ENCODE measurements at regions not wholly inside any gene's neighbourhood (a gene's known extent, or its start where the extent isn't known, plus 50 kb on each side); places are given as distances from the start of the nearest gene placed in this dataset.
"Not testable (repeated sequence)": the region's sequence is repeated elsewhere in the genome, so short reads cannot be mapped to it uniquely, and the experiment has no call there.

DNA sequence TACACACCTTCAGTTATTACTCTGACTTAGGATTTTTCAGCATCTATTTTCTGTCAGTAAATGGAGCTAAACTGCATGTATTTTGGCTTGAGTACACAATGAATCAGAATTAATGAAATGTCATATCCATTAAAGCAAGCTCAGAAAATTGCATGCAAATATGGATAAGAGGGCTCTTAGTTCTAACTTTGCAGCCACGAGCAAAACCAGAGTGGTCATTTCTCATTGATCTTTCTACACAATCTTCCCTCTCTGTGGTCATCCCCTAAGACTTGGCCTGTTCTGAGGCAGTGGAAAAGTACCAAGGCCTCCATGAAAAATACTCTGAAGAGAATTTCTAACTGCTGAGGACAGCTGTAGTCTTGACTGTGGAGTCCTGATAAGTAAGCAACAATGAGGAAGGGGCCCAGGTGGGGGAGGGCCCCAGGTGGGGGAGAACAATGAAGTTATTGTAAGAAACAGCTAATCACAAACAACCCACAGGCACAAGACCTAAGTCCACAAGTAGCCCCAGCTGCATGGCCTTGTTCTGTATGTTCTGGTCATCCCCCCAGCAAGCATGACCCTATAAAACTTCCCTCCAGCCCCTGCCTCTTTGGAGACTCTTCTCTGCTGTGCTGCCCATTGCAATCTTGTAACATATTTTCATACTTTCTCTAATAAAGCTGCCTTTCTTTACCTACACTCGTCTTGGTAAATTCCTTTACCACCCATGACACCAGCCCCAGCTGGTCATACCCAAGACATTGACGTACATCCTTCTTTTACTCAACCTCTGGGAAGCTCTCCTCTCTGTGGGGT, 230.3 kb downstream of the TDRD15 start:
- DNase-seq, result no peak

GRCh38 chr2:21356086-21356856, 232.5 kb downstream of the TDRD15 start:
- no peak for DNase-seq

DNA sequence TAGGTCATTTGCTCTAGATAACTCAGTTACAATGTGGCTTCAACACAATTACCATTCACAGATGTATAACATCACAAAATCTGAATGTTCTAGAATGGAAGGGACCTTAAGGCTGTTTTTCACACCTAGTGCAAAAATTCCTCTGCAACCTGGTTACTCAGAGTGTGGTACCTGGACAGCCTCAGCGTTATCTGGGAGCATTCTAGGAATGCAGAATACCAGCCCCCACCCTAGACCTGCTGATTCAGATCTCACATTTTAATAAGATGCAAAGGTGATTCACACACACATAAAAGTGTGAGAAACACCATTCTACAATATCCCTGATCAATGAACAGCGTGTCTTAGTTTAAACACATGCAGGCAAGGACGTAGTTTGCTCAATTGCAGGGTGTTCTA, 233.1 kb downstream of the TDRD15 start:
- no peak for DNase-seq

DNA sequence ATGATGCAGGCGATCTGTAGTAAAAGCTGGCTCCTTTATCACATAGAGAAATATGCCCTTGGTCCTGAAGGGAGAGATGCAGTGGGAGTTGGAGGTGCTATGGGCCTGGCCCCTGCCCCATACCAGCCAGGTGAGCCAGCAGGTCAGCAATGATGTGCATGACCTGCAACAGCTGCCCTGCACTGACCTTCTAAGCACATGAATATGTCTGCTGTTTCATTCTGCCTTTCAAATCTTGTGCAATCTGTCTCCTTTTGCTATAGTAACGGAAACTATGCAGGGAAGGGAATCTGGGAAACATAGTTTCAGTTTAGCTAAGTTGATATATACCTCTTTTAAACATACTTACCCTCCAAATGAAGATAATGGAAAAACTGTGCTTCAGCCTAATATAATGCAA, 235.2 kb downstream of the TDRD15 start:
- DNase-seq, result no peak

GRCh38 chr2:21361384-21361783, 237.6 kb downstream of the TDRD15 start:
- no peak for DNase-seq

GRCh38 chr2:21361957-21362486, 238.3 kb downstream of the TDRD15 start:
- DNase-seq, result no peak

DNA sequence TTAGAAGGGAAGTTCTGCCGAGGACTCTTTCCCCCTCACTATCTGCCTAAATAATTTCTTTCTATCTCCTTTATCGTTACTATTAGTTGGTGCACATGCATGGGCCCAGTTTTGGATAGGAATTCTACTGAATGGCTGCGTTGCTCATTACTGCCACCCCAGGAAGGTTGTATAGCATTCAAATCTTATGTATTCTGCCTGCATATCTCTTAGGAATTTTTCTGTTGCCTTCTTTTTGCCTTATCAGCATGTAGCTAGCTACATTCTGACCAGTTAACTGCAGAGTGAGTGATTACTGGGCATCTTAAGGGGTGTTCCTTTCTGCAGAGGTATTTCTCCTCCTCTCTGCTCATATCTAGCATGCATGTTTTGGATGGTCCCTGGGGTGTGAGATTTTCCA, 239.6 kb downstream of the TDRD15 start:
- DNase-seq, result no peak

GRCh38 chr2:21367421-21367820, 243.7 kb downstream of the TDRD15 start:
- DNase-seq, result no peak

DNA sequence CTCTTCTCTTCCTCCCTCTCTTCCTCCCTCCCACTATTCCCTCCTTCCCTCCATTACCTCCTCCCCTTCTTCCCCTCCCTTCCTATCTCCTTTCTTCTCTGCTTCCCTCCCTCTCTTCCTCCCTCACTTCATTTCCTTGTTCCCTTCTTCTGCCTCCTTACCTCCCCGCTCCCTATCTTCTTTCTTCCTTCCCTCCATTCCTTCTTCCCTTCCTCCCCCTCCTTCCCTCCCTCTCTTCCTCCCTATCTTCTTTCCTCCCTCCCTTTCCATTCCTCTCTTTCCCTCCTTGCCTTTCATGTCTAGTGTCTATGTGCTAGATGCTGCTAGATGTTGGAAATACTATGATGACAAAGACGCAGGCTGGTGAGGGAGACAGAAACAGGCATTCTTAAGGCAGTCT, 246.0 kb downstream of the TDRD15 start:
- DNase-seq, result no peak

DNA sequence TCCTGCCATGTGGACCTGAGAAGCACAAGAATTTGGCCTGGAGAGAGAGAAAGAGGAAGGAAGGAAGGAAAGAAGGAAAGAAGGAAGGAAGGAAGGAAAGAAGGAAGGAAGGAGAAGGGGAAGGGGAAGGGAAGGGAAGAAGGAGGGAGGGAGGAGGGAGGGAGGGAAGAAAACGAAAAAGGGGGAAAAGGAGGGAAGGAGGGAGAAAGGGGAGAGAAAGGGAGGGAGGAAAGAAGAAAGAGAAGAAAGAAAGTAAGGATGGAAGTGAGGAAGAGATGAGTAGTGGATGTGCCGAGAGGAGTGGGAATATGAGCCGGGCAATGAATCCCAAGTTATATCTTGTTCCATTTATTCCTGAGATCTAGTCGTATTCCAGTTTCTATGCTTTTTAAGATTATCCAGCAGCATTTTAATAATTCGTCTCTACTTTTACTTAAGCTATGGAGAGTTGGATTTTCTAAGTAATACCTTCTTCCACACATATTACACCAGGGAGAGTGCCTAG, 247.8 kb downstream of the TDRD15 start:
- no peak for DNase-seq

DNA sequence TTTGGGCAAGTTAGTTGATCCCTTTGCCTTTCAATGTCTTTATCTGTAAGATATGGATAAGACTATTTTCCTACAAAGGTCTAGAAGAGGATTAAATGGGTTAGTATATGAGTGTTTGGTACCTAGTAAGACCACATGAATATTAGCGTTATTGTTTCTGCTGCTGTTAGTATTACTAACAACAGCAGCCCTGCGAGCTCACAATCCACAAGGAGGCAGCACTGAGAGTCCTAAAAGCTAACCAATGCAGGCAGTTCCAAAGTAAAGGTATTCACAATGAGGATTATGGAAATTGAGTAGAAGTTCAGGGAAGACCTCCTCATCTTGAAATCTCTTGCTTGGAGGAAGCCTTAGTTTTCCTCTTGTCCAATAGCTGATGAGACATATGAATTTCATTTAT, 248.9 kb downstream of the TDRD15 start:
- no peak for DNase-seq

DNA sequence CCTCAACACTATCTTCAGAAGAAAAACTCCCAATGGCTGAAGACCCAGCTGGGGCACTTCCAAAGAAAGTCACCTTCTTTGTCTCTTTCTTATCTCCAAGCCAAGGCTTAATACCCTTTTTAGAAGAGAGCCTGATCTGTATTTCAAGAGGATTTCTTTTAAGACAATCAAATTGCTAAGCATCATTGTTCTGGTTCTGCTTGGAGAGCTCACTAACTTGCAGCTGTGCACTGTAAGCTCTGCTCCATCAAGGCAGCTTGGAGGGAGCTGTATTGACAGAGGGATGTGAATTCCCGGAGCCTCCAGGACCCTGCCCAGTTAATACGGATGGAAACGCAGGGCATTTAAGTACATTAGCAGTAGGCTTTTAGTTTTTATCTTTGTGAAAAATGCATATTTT, 253.1 kb downstream of the TDRD15 start:
- DNase-seq, result no peak

DNA sequence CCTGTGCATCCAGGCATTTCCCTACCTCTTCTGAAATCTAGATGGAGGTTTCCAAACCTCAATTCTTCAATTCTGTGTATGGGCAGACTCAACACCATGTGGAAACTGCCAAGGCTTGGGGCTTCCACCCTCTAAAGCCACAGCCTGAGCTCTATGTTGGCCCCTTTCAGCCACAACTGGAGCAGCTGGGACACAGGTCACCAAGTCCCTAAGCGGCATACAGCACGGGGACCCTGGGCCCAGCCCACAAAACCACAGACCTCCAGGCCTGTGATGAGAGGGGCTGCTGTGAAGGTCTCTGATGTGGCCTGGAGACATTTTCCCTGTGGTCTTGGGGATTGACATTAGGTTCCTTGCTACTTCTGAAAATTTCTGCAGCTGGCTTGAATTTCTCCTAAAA, 255.4 kb downstream of the TDRD15 start:
- no peak for DNase-seq

GRCh38 chr2:21379668-21380067, 255.9 kb downstream of the TDRD15 start:
- DNase-seq, result not testable (repeated sequence)

DNA sequence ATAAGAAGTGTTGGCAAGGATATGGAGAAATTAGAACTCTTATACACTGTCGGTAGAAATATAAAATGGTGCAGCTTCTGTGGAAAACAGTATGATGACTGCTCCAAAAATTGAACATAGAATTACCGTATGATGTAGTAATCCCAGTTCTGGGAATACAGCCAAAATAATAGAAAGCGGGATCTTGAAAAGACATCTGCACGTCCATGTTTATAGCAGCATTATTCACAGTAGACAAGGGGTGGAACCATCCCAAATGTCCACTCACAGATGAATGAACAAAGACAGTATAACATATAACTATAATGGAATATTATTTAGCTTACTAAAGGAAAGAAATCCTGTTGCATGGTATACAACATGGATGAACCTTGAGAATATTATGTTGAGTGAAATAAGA, 257.7 kb downstream of the TDRD15 start:
- no peak for DNase-seq

GRCh38 chr2:21382701-21383520, 259.1 kb downstream of the TDRD15 start:
- no peak for DNase-seq

DNA sequence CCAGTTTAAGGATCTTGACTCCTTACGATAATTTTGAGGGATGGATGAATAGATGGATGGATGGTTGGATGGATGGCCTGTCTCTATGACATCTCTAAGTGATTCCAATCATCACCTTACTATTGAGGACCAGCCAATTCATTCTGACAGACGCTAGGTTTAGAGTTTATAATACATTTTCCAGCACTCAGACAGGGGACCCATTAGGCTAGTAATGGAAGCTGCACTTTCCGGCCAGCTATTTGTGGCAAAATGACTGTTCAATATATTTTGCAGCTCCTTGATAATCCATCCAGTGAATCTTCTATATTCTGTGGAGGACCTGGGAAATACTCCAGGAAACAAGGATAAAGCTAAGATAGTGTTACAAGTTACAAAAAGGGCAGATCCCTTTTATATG, 262.9 kb downstream of the TDRD15 start:
- DNase-seq, result no peak

DNA sequence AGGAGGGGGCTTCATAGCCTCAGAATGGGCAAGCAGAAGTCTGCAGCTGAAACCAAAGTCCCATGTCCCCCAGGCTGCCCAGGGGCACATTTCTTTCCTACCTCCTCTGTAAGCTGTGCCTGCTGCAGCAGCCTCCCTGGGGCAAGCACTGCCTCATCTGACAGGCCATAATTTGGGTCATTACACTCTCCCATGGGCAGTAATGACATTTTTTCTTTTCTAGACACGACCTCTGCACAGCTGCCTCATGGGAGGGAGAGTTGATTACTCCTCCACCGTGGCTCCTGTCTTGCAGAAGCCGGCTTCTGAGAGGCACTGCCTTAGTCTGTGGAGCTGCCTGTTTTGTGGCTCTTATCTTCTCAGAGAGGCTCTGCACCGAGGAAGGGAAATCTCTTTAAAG, 268.9 kb downstream of the TDRD15 start:
- no peak for DNase-seq

DNA sequence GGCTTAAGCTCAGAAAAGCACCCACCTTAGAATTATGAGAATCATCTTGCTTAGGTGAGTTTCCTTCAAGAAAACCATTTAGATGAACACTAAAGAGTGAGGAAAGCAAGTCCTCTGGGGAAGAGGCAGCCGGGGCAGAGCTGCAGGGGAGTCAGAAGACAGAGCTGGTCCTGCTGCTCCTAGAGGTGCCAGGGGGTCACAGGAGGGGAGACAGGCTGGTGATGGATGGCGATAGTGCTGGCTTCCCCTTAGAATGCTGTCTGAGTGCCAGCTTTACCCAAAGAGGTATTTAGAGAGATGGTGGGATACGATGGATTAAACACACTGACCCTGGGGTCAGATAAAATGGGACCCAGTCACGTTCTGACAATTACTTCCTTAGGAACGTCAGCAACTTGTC, 269.4 kb downstream of the TDRD15 start:
- DNase-seq, result no peak

- no peak for DNase-seq
Observed at GRCh38 chr2:21395366-21395765, 271.6 kb downstream of the TDRD15 start.

DNA sequence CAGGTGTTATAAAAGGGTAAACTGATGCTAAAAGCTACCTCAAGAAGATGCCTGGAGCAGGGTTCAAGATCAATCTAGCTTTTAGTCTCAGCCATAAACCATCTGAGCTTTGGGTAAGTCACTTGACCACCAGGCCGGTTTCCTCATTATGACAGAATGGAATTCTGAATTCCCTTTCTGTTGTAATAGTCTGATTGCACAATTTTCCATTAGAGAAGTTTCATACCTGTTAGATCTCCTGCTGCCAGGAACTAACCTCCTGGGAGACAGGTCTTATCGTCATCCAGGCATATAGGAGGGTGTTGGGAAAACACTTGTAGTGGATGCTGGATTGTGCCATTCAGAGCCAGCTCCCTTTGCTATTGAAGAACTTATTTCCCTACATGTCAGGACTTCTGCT, 272.5 kb downstream of the TDRD15 start:
- DNase-seq, result no peak

DNA sequence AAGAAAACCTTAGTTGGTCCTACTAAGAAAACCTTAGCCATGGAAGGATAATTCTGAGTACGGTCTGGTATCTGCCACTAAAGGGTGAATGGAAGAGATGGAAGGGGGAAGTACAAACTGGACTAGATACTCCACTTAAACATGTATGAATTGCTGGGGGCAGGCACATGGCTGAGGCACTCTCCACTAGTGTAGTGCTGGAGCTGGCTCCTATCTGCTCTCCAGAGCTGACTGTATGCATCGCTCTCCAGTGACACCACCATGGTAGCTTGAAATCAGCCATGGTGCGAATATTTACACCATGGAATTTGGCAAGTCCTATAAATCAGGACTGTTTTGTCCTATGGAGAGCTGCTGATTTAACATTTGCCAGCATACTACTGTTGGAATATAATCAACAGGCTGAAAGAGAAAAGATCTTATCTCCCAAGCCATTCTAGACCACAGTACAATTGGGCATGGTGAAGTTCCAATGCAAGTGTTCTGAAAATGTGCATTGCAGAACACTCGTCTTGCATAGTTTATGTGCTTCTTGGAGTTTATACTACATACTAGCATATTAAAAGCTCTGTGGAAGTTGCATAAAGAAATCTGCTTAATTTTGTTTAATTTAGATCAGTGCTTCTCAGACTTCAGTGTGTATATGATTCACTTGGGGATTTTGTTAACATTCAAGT, 277.4 kb downstream of the TDRD15 start:
- DNase-seq, result no peak

GRCh38 chr2:21404137-21404536, 280.4 kb downstream of the TDRD15 start:
- DNase-seq, result no peak

Measured in cerebellar nuclear complex (tissue), 1 donor.